Psoas muscle (tissue), 7 donors: ENCODE measurements at regions not wholly inside any gene's neighbourhood (a gene's known extent, or its start where the extent isn't known, plus 50 kb on each side); places are given as distances from the start of the nearest gene placed in this dataset.

Source experiments
- ATAC-seq, 4 donors: fragments of 200-7000 bp; cut with Tn5 transposase; one replicate each; pipeline ENCODE4 v1.9.1; 2020; ENCODE audit warnings: moderate library complexity in 3 of 4, mild to moderate bottlenecking in 2 of 4
- DNase-seq, 2 donors: peaks; one replicate each; pipeline ENCODE4 v3.0.0-alpha.2; 2020
- H3K27ac ChIP-seq: fragments of 200-600 bp; one replicate; pipeline ENCODE4 v1.8.0; 2022
- H3K27me3 ChIP-seq, 3 donors: fragments of 200-600 bp in 1 of 3; one replicate each; pipeline versions ENCODE4 v1.6.1 to v1.8.0; 2013 to 2022; ENCODE audit warnings: low read length in 2 of 3, mild to moderate bottlenecking in 2 of 3, moderate library complexity in 1 of 3; ENCODE audit not compliant: insufficient read depth in 3 of 3
- H3K36me3 ChIP-seq, 2 donors: fragments of 200-600 bp in 1 of 2; one replicate each; pipeline versions ENCODE4 v1.6.1 to v1.8.0; 2013 to 2022; ENCODE audit warnings: low read depth in 1 of 2, mild to moderate bottlenecking in 1 of 2, moderate library complexity in 1 of 2; ENCODE audit not compliant: insufficient read depth in 1 of 2
- H3K4me1 ChIP-seq: fragments of 200-600 bp; one replicate; pipeline ENCODE4 v1.8.0; 2022
- H3K4me3 ChIP-seq: fragments of 200-600 bp; one replicate; pipeline ENCODE4 v1.8.0; 2022; ENCODE audit warnings: mild to moderate bottlenecking
- H3K9me3 ChIP-seq: fragments of 200-600 bp; one replicate; pipeline ENCODE4 v1.8.0; 2022
- CTCF ChIP-seq: fragments of 200-600 bp; IDR thresholded peaks from one replicate; pipeline ENCODE4 v1.8.0; 2022; ENCODE audit warnings: antibody characterized with exemption
- WGBS, 3 donors: extraction: QIAGEN DNeasy Blood & Tissue Kit; methylation state at CpG; one replicate each; pipeline versions ENCODE4 v1.1.6 to v1.1.7; 2013; 5-methylcytosine and 5-hydroxymethylcytosine counted together
- intact Hi-C, 2 donors: fragments of 100-400 bp; cut with DNase I; formaldehyde crosslinking; loops; one replicate each; pipeline versions ENCODE4 v1.11.0 to v1.14.2; 2022
- donor health status: healthy with polysubstance abuse.
- donor health status: DM: no; HTN: no; CAD: no; lungs with moderate emphysema.
- donor health status: Bipolar disorder and iron deficiency.
- donor health status: healthy.
- donor health status: DM: yes; HTN: yes; CAD: no.
- donor health status: DM: no; HTN: no; CAD: no.
- donor health status: DM: yes; HTN: yes; CAD: no.

GRCh38 chr5:124583469-124584350 is 162.7 kb downstream of the ZNF608 start:
- Histone ChIP-seq H3K4me3 (no peak overlapping the region), H3K27ac (no peak overlapping the region), H3K9me3 (no peaks in the 10 kb centered on the region), H3K27me3 (no peaks in the 10 kb centered on the region), H3K4me1 (no peaks in the 10 kb centered on the region), H3K36me3 (no peaks in the 10 kb centered on the region)
- TF ChIP-seq CTCF = no peak
- ATAC-seq (no peak), DNase-seq (no peak)
- 85 to 93% (median 91%) methylated on average over 7 of the region's 7 CpGs for WGBS, 3 donors
- intact Hi-C loops = no loop called here

GRCh38 chr5:124582561-124582840 is 163.9 kb downstream of the ZNF608 start:
- WGBS, 3 donors = 93 to 100% (median 99%) methylated on average over 1 of the region's 1 CpG
- Histone ChIP-seq H3K9me3 (no peaks in the 10 kb centered on the region), H3K4me1 (no peaks in the 10 kb centered on the region), H3K36me3 (no peaks in the 10 kb centered on the region), H3K27ac (no peak overlapping the region), H3K27me3 (no peaks in the 10 kb centered on the region), H3K4me3 (no peak overlapping the region)
- intact Hi-C loops = no loop called here
- no peak for TF ChIP-seq CTCF
- no peak for ATAC-seq
- no peak for DNase-seq

GRCh38 chr5:124581738-124582560 is 164.5 kb downstream of the ZNF608 start:
- ATAC-seq (no peak), DNase-seq (no peak)
- Histone ChIP-seq H3K9me3 (no peaks in the 10 kb centered on the region), H3K27ac (no peak overlapping the region), H3K4me3 (no peak overlapping the region), H3K4me1 (no peaks in the 10 kb centered on the region), H3K27me3 (no peaks in the 10 kb centered on the region), H3K36me3 (no peaks in the 10 kb centered on the region)
- WGBS, 3 donors = 88 to 89% (median 88%) methylated on average over 10 of the region's 10 CpGs
- no peak for TF ChIP-seq CTCF
- intact Hi-C loops = no loop called here

GRCh38 chr5:124580925-124581737 is 165.3 kb downstream of the ZNF608 start:
- intact Hi-C loops = no loop called here
- H3K27me3 ChIP-seq = no peaks in the 10 kb centered on the region
- 80 to 83% (median 80%) methylated on average over 9 of the region's 9 CpGs for WGBS, 3 donors
- H3K27ac ChIP-seq = no peak overlapping the region
- no peak overlapping the region for H3K4me3 ChIP-seq
- no peaks in the 10 kb centered on the region for H3K36me3 ChIP-seq
- DNase-seq (no peak), ATAC-seq (no peak)
- TF ChIP-seq CTCF = no peak
- H3K4me1 ChIP-seq = no peaks in the 10 kb centered on the region
- H3K9me3 ChIP-seq = no peaks in the 10 kb centered on the region
